Tibial artery (tissue), 4 donors: ENCODE measurements at regions not wholly inside any gene's neighbourhood (a gene's known extent, or its start where the extent isn't known, plus 50 kb on each side); places are given as distances from the start of the nearest gene placed in this dataset.
"Not testable (repeated sequence)": the region's sequence is repeated elsewhere in the genome, so short reads cannot be mapped to it uniquely, and the experiment has no call there.

Experiments
- DNase-seq, 2 donors: peaks; one replicate each; pipeline ENCODE4 v3.0.0-alpha.2; 2019
- H3K27ac ChIP-seq, 2 donors: fragments of 200-600 bp; sonication (generic) in 1 of 2; 1 replicate in 1 of 2; 2 replicates in 1 of 2; pipeline ENCODE4 v1.5.1; 2018 to 2019; ENCODE audit warnings: mild to moderate bottlenecking in 1 of 2
- H3K27me3 ChIP-seq, 2 donors: fragments of 200-600 bp; sonication (generic) in 1 of 2; one replicate each; pipeline versions ENCODE4 v1.5.1 to v1.6.0; 2016 to 2019
- H3K36me3 ChIP-seq, 3 donors: fragments of 200-600 bp; sonication (generic) in 2 of 3; one replicate each; pipeline ENCODE4 v1.5.1; 2016 to 2019; ENCODE audit warnings: mild to moderate bottlenecking in 2 of 3
- H3K4me1 ChIP-seq, 4 donors: fragments of 200-600 bp; sonication (generic) in 2 of 4; 1 replicate in 3 of 4; 2 replicates in 1 of 4; pipeline ENCODE4 v1.5.1; 2016 to 2019
- H3K4me3 ChIP-seq, 2 donors: fragments of 200-600 bp; sonication (generic) in 1 of 2; 1 replicate in 1 of 2; 2 replicates in 1 of 2; pipeline ENCODE4 v1.5.1; 2018 to 2019; ENCODE audit warnings: mild to moderate bottlenecking in 2 of 2
- H3K9me3 ChIP-seq, 3 donors: fragments of 200-600 bp; sonication (generic) in 1 of 3; one replicate each; pipeline ENCODE4 v1.5.1; 2016 to 2019
- intact Hi-C: fragments of 100-400 bp; cut with DNase I; formaldehyde crosslinking; loops from one replicate; pipeline ENCODE4 v1.15.0; 2023; ENCODE audit warnings: low total_unique reads
- TF ChIP-seq, protein P1 (sequence below), 2 experiments: fragments of 200-600 bp in 1 of 2; fragments of 450-650 bp in 1 of 2; IDR thresholded peaks; one replicate each; pipeline ENCODE4 v1.5.1; 2017 to 2019; ENCODE audit warnings: antibody characterized with exemption in 2 of 2, mild to moderate bottlenecking in 1 of 2, moderate library complexity in 1 of 2

DNA sequence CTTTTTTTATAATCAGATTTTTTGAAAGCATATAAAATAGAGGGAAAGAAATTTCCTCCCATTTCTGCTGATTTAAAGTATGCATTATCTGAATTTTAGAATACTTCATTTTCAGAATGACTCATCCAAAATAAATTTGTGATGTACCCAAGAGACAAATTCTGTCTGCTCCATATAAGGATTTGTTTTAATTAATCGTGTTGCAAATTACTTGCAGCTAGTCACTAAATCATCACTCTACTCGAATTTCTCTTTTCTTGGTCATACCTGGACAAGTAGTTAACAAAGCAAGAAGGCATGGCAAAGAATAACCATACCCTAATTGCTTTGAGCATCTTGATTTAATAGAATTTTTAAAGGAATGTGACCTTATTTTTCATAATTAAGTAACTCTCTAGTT, 284.1 kb upstream of the GRAMD2B start:
- Histone ChIP-seq H3K4me3 (no peak overlapping the region), H3K9me3 (no peaks in the 10 kb centered on the region), H3K36me3 (no peaks in the 10 kb centered on the region), H3K27me3 (no peaks in the 10 kb centered on the region), H3K27ac (no peak overlapping the region), H3K4me1 (peaks cover 0 to 2% (median 0%) of the 10 kb centered on the region in 4 donors)
- DNase-seq = no peak
- intact Hi-C loops = no loop called here
- TF ChIP-seq, protein P1, sequence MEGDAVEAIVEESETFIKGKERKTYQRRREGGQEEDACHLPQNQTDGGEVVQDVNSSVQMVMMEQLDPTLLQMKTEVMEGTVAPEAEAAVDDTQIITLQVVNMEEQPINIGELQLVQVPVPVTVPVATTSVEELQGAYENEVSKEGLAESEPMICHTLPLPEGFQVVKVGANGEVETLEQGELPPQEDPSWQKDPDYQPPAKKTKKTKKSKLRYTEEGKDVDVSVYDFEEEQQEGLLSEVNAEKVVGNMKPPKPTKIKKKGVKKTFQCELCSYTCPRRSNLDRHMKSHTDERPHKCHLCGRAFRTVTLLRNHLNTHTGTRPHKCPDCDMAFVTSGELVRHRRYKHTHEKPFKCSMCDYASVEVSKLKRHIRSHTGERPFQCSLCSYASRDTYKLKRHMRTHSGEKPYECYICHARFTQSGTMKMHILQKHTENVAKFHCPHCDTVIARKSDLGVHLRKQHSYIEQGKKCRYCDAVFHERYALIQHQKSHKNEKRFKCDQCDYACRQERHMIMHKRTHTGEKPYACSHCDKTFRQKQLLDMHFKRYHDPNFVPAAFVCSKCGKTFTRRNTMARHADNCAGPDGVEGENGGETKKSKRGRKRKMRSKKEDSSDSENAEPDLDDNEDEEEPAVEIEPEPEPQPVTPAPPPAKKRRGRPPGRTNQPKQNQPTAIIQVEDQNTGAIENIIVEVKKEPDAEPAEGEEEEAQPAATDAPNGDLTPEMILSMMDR (IDR thresholded peaks at IDR 0.05) = no peak

GRCh38 chr5:126139773-126140172, 283.4 kb upstream of the GRAMD2B start:
- Histone ChIP-seq H3K4me1 (peaks cover 0 to 2% (median 0%) of the 10 kb centered on the region in 4 donors), H3K9me3 (no peaks in the 10 kb centered on the region), H3K27me3 (no peaks in the 10 kb centered on the region), H3K27ac (no peak overlapping the region), H3K4me3 (no peak overlapping the region), H3K36me3 (no peaks in the 10 kb centered on the region)
- DNase-seq = no peak
- intact Hi-C loops = no loop called here
- TF ChIP-seq, protein P1 (IDR thresholded peaks at IDR 0.05) = no peak

DNA sequence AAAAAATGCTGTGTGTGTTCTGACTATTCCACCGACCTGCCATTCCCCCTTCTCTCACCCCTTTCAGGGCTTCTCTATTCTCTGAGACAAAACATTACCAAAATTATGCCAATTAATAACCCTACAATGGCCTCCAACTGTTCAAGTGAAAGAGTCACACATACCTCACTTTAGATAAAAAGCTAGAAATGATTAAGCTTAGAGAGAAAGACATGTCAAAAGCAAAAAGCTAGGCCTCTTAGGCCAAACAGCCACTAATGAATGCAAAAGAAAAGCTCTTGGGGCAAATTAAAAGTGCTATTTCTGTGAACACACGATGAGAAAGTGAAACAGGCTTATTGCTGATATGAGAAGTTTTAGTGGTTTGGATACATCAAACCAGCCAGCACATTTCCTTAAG, 279.6 kb upstream of the GRAMD2B start:
- no peak for DNase-seq
- H3K4me3 ChIP-seq = no peak overlapping the region
- no peaks in the 10 kb centered on the region for H3K27me3 ChIP-seq
- H3K9me3 ChIP-seq = no peaks in the 10 kb centered on the region
- H3K27ac ChIP-seq = no peak overlapping the region
- TF ChIP-seq, protein P1 (IDR thresholded peaks at IDR 0.05) = no peak
- intact Hi-C loops = no loop called here
- H3K36me3 ChIP-seq = no peaks in the 10 kb centered on the region
- no peaks in the 10 kb centered on the region for H3K4me1 ChIP-seq

DNA sequence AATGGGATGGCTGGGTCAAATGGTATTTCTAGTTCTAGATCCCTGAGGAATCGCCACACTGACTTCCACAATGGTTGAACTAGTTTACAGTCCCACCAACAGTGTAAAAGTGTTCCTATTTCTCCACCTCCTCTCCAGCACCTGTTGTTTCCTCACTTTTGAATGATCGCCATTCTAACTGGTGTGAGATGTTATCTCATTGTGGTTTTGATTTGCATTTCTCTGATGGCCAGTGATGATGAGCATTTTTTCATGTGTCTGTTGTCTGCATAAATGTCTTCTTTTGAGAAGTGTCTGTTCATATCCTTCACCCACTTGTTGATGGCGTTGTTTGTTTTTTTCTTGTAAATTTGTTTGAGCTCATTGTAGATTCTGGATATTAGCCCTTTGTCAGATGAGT, 272.9 kb upstream of the GRAMD2B start:
- H3K9me3 ChIP-seq, H3K27ac ChIP-seq, DNase-seq, intact Hi-C loops, H3K4me3 ChIP-seq, H3K4me1 ChIP-seq, H3K36me3 ChIP-seq, H3K27me3 ChIP-seq: not testable (repeated sequence)

GRCh38 chr5:126155298-126155697, 267.9 kb upstream of the GRAMD2B start:
- DNase-seq, H3K36me3 ChIP-seq, H3K27ac ChIP-seq, H3K4me1 ChIP-seq, H3K27me3 ChIP-seq, H3K4me3 ChIP-seq, intact Hi-C loops: not testable (repeated sequence)
- peaks cover 0 to 16% (median 15%) of the 10 kb centered on the region in 3 donors for H3K9me3 ChIP-seq

GRCh38 chr5:126166368-126166767, 256.8 kb upstream of the GRAMD2B start:
- Histone ChIP-seq H3K9me3 (peaks cover 0 to 18% (median 11%) of the 10 kb centered on the region in 3 donors), H3K36me3 (no peaks in the 10 kb centered on the region), H3K4me3 (no peak overlapping the region), H3K4me1 (no peaks in the 10 kb centered on the region), H3K27me3 (no peaks in the 10 kb centered on the region), H3K27ac (no peak overlapping the region)
- TF ChIP-seq, protein P1 (IDR thresholded peaks at IDR 0.05) = no peak
- intact Hi-C loops = no loop called here
- DNase-seq = no peak

DNA sequence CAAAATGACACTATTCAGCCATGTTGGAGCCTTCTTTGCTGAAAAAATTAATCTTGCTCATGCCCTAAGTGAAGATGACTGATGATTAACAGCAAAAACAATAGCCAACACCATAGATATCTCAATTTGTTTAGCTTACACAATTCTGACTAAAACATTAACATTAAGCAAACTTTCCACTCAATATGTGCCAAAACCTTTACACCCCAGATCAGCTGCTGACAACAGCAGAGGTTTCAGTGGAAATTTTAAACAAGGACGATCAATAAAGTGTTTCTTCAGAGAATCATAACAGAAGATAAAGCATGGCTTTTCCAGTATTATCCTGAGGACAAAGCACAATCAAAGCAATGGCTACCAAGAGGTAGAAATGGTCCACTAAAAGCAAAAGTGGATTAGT, 254.4 kb upstream of the GRAMD2B start:
- Histone ChIP-seq H3K27me3 (no peaks in the 10 kb centered on the region), H3K27ac (no peak overlapping the region), H3K4me1 (no peaks in the 10 kb centered on the region), H3K4me3 (no peak overlapping the region), H3K36me3 (no peaks in the 10 kb centered on the region), H3K9me3 (peaks cover 0 to 18% (median 11%) of the 10 kb centered on the region in 3 donors)
- DNase-seq = no peak
- intact Hi-C loops = no loop called here
- TF ChIP-seq, protein P1 (IDR thresholded peaks at IDR 0.05) = no peak
